GM13976 (cell line): ENCODE measurements at regions not wholly inside any gene's neighbourhood (a gene's known extent, or its start where the extent isn't known, plus 50 kb on each side); places are given as distances from the start of the nearest gene placed in this dataset.

Experiments
- DNase-seq: peaks from one replicate; pipeline ENCODE4 v3.0.0; 2012; ENCODE audit warnings: low spot score
- CTCF ChIP-seq: IDR thresholded peaks from 2 replicates; pipeline ENCODE4 v1.5.1; 2012; ENCODE audit warnings: borderline replicate concordance, mild to moderate bottlenecking; ENCODE audit not compliant: insufficient read depth; ENCODE audit errors: extremely low read depth, missing control alignments, control extremely low read depth
- in situ Hi-C: fragments of 300-500 bp; cut with MboI; formaldehyde crosslinking; loops from one replicate; pipeline ENCODE4 v1.12.0; 2022; ENCODE audit warnings: low sequenced_read_pairs, mixed read lengths, inconsistent platforms; ENCODE audit not compliant: unreplicated experiment

GRCh38 chr13:61670384-61671161, 254.9 kb upstream of the PCDH20 start:
- in situ Hi-C loops, result no loop called here
- no peak for TF ChIP-seq CTCF
- DNase-seq, result no peak

GRCh38 chr13:61664801-61665705, 249.4 kb upstream of the PCDH20 start:
- DNase-seq, result no peak
- in situ Hi-C loops, result no loop called here
- no peak for TF ChIP-seq CTCF

- TF ChIP-seq CTCF, result no peak
- no peak for DNase-seq
- in situ Hi-C loops, result no loop called here
Observed at GRCh38 chr13:61654481-61654880, 238.8 kb upstream of the PCDH20 start.

DNA sequence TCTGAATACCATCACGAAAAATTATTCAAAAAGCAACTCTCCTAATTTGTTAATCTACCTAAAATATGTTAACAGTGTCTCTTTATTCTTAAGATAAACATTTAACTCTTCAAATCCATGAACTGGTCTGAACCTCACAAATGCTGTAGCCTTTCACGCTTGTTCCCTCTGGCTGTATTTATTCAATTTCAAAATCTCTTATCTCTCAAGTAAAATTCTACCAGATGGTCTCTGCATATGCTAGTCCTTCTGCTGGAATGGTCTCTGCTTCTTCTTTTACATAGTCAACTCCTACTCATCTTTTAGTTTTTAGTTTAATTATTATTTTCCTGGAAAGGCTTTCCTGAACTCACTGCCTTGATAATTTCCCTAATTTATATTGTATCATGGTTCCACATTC, 232.9 kb upstream of the PCDH20 start:
- in situ Hi-C loops, result no loop called here
- TF ChIP-seq CTCF, result no peak

DNA sequence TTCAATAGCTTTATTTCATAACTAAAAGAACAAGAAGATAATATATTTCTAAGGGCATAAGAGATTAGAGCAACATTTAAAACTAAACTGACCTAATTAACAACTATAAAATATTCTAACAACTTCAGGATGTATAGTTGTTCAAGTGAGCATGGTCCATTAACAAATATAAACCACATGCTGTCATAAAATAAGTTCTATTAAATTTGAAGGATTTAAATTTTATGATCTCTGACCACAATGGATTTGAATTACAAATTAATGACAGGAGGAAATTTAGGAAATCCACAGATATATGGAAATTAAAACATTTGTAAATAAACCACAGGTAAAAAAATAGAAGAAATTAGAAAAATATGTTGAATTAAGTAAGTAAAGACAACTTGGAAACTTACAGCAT, 196.5 kb upstream of the PCDH20 start:
- in situ Hi-C loops, result no loop called here
- no peak for DNase-seq
- no peak for TF ChIP-seq CTCF

More for the DNA sequence above, 232.9 kb upstream of the PCDH20 start:
- DNase-seq, result no peak

GRCh38 chr13:61608138-61608537, 192.5 kb upstream of the PCDH20 start:
- no peak for DNase-seq
- in situ Hi-C loops, result no loop called here
- TF ChIP-seq CTCF, result no peak
